Tibial nerve (tissue), 4 donors: ENCODE measurements at regions not wholly inside any gene's neighbourhood (a gene's known extent, or its start where the extent isn't known, plus 50 kb on each side); places are given as distances from the start of the nearest gene placed in this dataset.
A peak's percentile ranks its signal among the peaks of the same experiment; 100 is the strongest.

ENCODE experiments used
- DNase-seq, 2 donors: peaks; one replicate each; pipeline ENCODE4 v3.0.0-alpha.2; 2019; ENCODE audit warnings: low spot score in 2 of 2
- H3K27ac ChIP-seq, 4 donors: fragments of 200-600 bp; sonication (generic) in 3 of 4; one replicate each; pipeline ENCODE4 v1.5.1; 2017 to 2019; ENCODE audit warnings: mild to moderate bottlenecking in 1 of 4
- H3K27me3 ChIP-seq, 2 donors: fragments of 200-600 bp; sonication (generic) in 1 of 2; one replicate each; pipeline versions ENCODE4 v1.5.1 to v1.6.0; 2017 to 2019
- H3K36me3 ChIP-seq, 3 donors: fragments of 200-600 bp; sonication (generic); one replicate each; pipeline ENCODE4 v1.5.1; 2018 to 2019
- H3K4me1 ChIP-seq, 4 donors: fragments of 200-600 bp; sonication (generic) in 3 of 4; one replicate each; pipeline ENCODE4 v1.5.1; 2017 to 2019
- H3K4me3 ChIP-seq, 4 donors: fragments of 200-600 bp; sonication (generic) in 3 of 4; one replicate each; pipeline ENCODE4 v1.5.1; 2017 to 2019; ENCODE audit warnings: mild to moderate bottlenecking in 1 of 4, moderate library complexity in 1 of 4
- H3K9me3 ChIP-seq, 4 donors: fragments of 200-600 bp; sonication (generic) in 3 of 4; one replicate each; pipeline ENCODE4 v1.5.1; 2017 to 2019
- EP300 ChIP-seq, 2 donors: sonication (generic); formaldehyde crosslinking; IDR thresholded peaks; one replicate each; pipeline ENCODE4 v1.6.1; 2017; ENCODE audit warnings: antibody characterized with exemption in 2 of 2, mild to moderate bottlenecking in 1 of 2
- POLR2A ChIP-seq, 2 donors: fragments of 450-650 bp; IDR thresholded peaks; one replicate each; pipeline ENCODE4 v1.6.1; 2017; ENCODE audit warnings: antibody characterized with exemption in 2 of 2, mild to moderate bottlenecking in 2 of 2, moderate library complexity in 2 of 2
- WGBS, 2 donors: methylation state at CpG; one replicate each; pipeline ENCODE4 v1.1.5; 2018; 5-methylcytosine and 5-hydroxymethylcytosine counted together
- TF ChIP-seq, protein P1 (sequence below), 5 experiments: fragments of 200-600 bp in 3 of 5; fragments of 450-650 bp in 2 of 5; sonication (generic) in 3 of 5; IDR thresholded peaks; one replicate each; pipeline ENCODE4 v1.5.1; 2016 to 2019; ENCODE audit warnings: antibody characterized with exemption in 5 of 5, mild to moderate bottlenecking in 3 of 5, moderate library complexity in 2 of 5

DNA sequence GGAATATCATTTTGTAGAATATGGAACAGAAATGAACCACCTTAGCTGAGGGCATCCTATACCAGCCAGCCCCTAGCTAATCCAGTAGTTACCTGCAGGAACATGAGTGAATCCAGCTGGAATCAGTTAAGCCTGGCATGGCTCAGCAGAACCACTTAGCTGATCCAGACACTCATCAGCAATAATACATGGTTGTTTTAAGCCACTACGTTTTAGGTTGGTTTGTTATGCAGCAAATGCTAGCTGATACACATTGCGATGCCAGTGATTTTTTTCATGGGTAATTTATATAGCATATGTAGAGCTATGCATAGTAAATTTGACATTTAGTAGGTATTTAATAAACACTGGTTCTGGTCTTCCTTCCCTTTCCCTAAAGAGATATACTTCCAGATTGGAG lies 201.9 kb upstream of the JAG1 start:
- no peak overlapping the region for H3K27ac ChIP-seq
- TF ChIP-seq, protein P1, sequence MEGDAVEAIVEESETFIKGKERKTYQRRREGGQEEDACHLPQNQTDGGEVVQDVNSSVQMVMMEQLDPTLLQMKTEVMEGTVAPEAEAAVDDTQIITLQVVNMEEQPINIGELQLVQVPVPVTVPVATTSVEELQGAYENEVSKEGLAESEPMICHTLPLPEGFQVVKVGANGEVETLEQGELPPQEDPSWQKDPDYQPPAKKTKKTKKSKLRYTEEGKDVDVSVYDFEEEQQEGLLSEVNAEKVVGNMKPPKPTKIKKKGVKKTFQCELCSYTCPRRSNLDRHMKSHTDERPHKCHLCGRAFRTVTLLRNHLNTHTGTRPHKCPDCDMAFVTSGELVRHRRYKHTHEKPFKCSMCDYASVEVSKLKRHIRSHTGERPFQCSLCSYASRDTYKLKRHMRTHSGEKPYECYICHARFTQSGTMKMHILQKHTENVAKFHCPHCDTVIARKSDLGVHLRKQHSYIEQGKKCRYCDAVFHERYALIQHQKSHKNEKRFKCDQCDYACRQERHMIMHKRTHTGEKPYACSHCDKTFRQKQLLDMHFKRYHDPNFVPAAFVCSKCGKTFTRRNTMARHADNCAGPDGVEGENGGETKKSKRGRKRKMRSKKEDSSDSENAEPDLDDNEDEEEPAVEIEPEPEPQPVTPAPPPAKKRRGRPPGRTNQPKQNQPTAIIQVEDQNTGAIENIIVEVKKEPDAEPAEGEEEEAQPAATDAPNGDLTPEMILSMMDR (IDR thresholded peaks at IDR 0.05) = no peak
- TF ChIP-seq POLR2A (IDR thresholded peaks at IDR 0.05) (no peak), EP300 (IDR thresholded peaks at IDR 0.05) (no peak)
- no peaks in the 10 kb centered on the region for H3K36me3 ChIP-seq
- no peak overlapping the region for H3K4me3 ChIP-seq
- H3K9me3 ChIP-seq = no peaks in the 10 kb centered on the region
- 98 to 100% methylated on average over 2 of the region's 2 CpGs for WGBS, 2 donors
- H3K27me3 ChIP-seq = no peaks in the 10 kb centered on the region
- peaks cover 0 to 18% (median 3%) of the 10 kb centered on the region in 4 donors for H3K4me1 ChIP-seq
- no peak for DNase-seq

DNA sequence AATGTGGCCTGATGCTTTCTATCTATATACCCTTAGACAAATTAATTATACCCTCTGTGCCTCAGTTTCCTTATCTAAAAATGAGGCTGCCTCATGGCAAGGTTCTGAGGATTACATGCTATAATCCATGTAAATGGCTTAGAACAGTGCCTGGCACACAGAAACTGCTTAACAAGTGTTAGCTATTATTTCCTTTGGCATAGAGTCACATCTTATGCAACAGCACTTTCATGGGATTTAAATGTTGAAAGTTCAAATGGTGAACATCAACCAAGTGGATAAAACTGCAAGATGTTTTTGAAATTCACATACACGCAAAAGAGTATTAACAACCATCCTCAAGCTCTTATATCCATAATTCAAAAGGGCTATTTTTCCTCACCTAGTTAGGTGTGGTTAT lies 202.8 kb upstream of the JAG1 start:
- Histone ChIP-seq H3K27ac (peak overlapping the region in 2 of 4 donors; percentile 6 to 34), H3K4me1 (peaks cover 0 to 18% (median 3%) of the 10 kb centered on the region in 4 donors), H3K27me3 (no peaks in the 10 kb centered on the region), H3K36me3 (no peaks in the 10 kb centered on the region), H3K4me3 (no peak overlapping the region), H3K9me3 (no peaks in the 10 kb centered on the region)
- DNase-seq = peak in 1 of 2 donors; percentile 45
- 41 to 46% methylated on average over 1 of the region's 1 CpG for WGBS, 2 donors
- TF ChIP-seq EP300 (IDR thresholded peaks at IDR 0.05) (peak; percentile 13 to 83), POLR2A (IDR thresholded peaks at IDR 0.05) (no peak)
- TF ChIP-seq, protein P1 (IDR thresholded peaks at IDR 0.05) = no peak

DNA sequence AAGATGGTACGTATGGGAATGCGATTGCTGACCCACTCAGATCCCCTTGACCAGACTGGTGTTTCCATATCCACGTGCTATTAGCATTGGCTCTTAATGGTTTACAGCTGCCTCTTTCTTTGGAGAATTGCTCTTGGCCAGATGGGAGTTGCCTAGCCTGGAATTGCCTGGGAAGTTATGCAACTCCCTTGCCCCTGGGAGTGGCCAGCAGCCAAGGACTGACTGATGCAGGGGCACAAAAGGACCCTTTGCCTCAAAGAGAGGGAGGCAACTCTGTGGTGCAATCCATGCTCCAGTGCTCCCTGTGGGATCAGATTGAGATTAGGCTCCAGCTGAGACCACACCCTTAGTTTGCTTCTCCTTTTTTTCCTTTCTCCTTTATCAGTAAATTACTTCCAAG lies 203.5 kb upstream of the JAG1 start:
- TF ChIP-seq, protein P1 (IDR thresholded peaks at IDR 0.05) = no peak
- TF ChIP-seq POLR2A (IDR thresholded peaks at IDR 0.05) (no peak), EP300 (IDR thresholded peaks at IDR 0.05) (peak in 1 of 2 donors; percentile 83)
- DNase-seq = peak; percentile 66 to 67
- no peak overlapping the region for H3K4me3 ChIP-seq
- no peaks in the 10 kb centered on the region for H3K36me3 ChIP-seq
- peak overlapping the region in 2 of 4 donors; percentile 3 to 34 for H3K27ac ChIP-seq
- no peaks in the 10 kb centered on the region for H3K9me3 ChIP-seq
- 56 to 57% methylated on average over 3 of the region's 3 CpGs for WGBS, 2 donors
- peaks cover 0 to 18% (median 3%) of the 10 kb centered on the region in 4 donors for H3K4me1 ChIP-seq
- no peaks in the 10 kb centered on the region for H3K27me3 ChIP-seq

DNA sequence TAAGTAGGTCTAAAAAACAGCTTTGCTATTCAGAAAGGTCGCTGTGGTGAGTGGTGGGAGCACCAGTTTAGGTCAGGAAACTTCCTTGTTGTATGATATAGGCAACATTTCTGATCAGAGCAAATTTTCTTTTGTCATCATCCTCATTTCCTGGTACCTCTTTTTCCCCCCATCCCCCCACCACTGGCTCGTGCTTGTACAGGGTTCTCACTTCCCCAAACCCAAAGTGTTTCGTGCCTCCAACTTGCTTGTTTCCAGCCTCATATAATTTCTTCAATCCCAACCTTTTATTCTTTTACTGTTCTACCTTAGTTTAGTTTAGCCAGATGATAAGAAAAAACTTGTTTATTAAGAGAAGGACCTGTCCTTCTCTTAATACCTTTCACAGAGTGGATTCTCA lies 209.4 kb upstream of the JAG1 start:
- H3K9me3 ChIP-seq = no peaks in the 10 kb centered on the region
- no peaks in the 10 kb centered on the region for H3K4me1 ChIP-seq
- no peaks in the 10 kb centered on the region for H3K27me3 ChIP-seq
- H3K4me3 ChIP-seq = no peak overlapping the region
- DNase-seq = no peak
- H3K36me3 ChIP-seq = no peaks in the 10 kb centered on the region
- no peak overlapping the region for H3K27ac ChIP-seq
- 82 to 91% methylated on average over 3 of the region's 3 CpGs for WGBS, 2 donors
- TF ChIP-seq, protein P1 (IDR thresholded peaks at IDR 0.05) = no peak
- TF ChIP-seq EP300 (IDR thresholded peaks at IDR 0.05) = no peak
- no peak for TF ChIP-seq POLR2A (IDR thresholded peaks at IDR 0.05)

DNA sequence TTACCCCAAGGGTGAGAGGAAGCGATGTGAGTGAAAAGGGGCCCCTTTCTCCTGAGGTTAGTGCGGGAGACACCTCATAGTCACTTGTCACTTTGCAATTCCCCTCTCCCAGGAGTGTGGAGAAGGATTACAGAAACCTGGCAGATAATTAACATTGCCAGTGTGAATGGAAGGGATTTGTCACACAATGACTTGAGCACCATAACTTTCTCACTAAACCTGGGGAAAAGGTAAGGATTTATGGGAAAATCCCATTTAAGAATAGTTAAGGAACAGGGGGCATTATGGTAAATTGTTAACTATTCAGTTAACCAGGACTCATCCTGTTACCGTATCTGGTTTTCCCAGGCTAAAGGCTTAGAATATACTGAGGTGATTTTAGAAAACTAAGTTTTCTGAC lies 219.5 kb upstream of the JAG1 start:
- Histone ChIP-seq H3K9me3 (no peaks in the 10 kb centered on the region), H3K36me3 (no peaks in the 10 kb centered on the region), H3K27ac (no peak overlapping the region), H3K4me1 (no peaks in the 10 kb centered on the region), H3K4me3 (no peak overlapping the region), H3K27me3 (no peaks in the 10 kb centered on the region)
- DNase-seq = no peak
- TF ChIP-seq, protein P1 (IDR thresholded peaks at IDR 0.05) = no peak
- TF ChIP-seq EP300 (IDR thresholded peaks at IDR 0.05) (no peak), POLR2A (IDR thresholded peaks at IDR 0.05) (no peak)
- WGBS, 2 donors = 86 to 91% methylated on average over 3 of the region's 3 CpGs
